KMS-11 (cell line): ENCODE measurements at regions not wholly inside any gene's neighbourhood (a gene's known extent, or its start where the extent isn't known, plus 50 kb on each side); places are given as distances from the start of the nearest gene placed in this dataset.
"Not testable (repeated sequence)": the region's sequence is repeated elsewhere in the genome, so short reads cannot be mapped to it uniquely, and the experiment has no call there.

ENCODE experiments used
- H2AFZ ChIP-seq: fragments of 200-600 bp; sonication (generic); 2 replicates; pipeline ENCODE4 v1.6.1; 2016; ENCODE audit warnings: antibody characterized with exemption, mixed run types, low read depth
- H3K27ac ChIP-seq: fragments of 200-600 bp; sonication (generic); 2 replicates; pipeline ENCODE4 v1.6.1; 2016; ENCODE audit warnings: mild to moderate bottlenecking, mixed run types
- H3K27me3 ChIP-seq: fragments of 200-600 bp; sonication (generic); 2 replicates; pipeline ENCODE4 v1.6.1; 2017; ENCODE audit warnings: mild to moderate bottlenecking, low read depth, mixed run types, moderate library complexity; ENCODE audit not compliant: insufficient read depth
- H3K36me3 ChIP-seq: fragments of 200-600 bp; sonication (generic); 2 replicates; pipeline ENCODE4 v1.6.1; 2017; ENCODE audit warnings: mild to moderate bottlenecking, mixed run types; ENCODE audit not compliant: insufficient read depth
- H3K4me1 ChIP-seq: fragments of 200-600 bp; sonication (generic); 2 replicates; pipeline ENCODE4 v1.6.1; 2016; ENCODE audit warnings: mild to moderate bottlenecking, low read depth, mixed run types; ENCODE audit not compliant: poor library complexity, severe bottlenecking
- H3K4me2 ChIP-seq: fragments of 200-600 bp; sonication (generic); 2 replicates; pipeline ENCODE4 v1.7.0; 2016; ENCODE audit warnings: mild to moderate bottlenecking, mixed run types
- H3K4me3 ChIP-seq: fragments of 200-600 bp; sonication (generic); IDR thresholded peaks from 2 replicates; pipeline ENCODE4 v1.6.1; 2017; ENCODE audit warnings: low read depth, low read length, mixed read lengths; ENCODE audit not compliant: insufficient read depth
- H3K79me2 ChIP-seq: fragments of 200-600 bp; sonication (generic); 2 replicates; pipeline ENCODE4 v1.6.1; 2016; ENCODE audit warnings: low read depth, mixed run types; ENCODE audit not compliant: insufficient read depth
- H3K9ac ChIP-seq: fragments of 200-600 bp; sonication (generic); 2 replicates; pipeline ENCODE4 v1.6.1; 2016; ENCODE audit warnings: mild to moderate bottlenecking, mixed run types
- H4K20me1 ChIP-seq: fragments of 200-600 bp; sonication (generic); 2 replicates; pipeline ENCODE4 v1.6.1; 2016; ENCODE audit warnings: mild to moderate bottlenecking, mixed run types; ENCODE audit not compliant: insufficient read depth
- CTCF ChIP-seq: fragments of 200-600 bp; sonication (generic); conservative IDR thresholded peaks from 2 replicates; pipeline ENCODE4 v1.6.1; 2017; ENCODE audit warnings: low read depth, mild to moderate bottlenecking, antibody characterized with exemption, low read length, moderate library complexity, mixed read lengths

- H3K4me1 ChIP-seq = no peaks in the 10 kb centered on the region
- no peak overlapping the region for H3K4me3 ChIP-seq
- H3K9ac ChIP-seq = no peak overlapping the region
- H3K27me3 ChIP-seq = no peaks in the 10 kb centered on the region
- no peak for TF ChIP-seq CTCF
- no peak overlapping the region for H2AFZ ChIP-seq
- H3K4me2 ChIP-seq = no peak overlapping the region
- no peaks in the 10 kb centered on the region for H3K79me2 ChIP-seq
- H4K20me1 ChIP-seq = no peaks in the 10 kb centered on the region
- no peaks in the 10 kb centered on the region for H3K36me3 ChIP-seq
- no peak overlapping the region for H3K27ac ChIP-seq
Measured at GRCh38 chr13:46463719-46464118, 76.7 kb upstream of the RUBCNL start.

- H3K4me3 ChIP-seq, H3K36me3 ChIP-seq, H3K27me3 ChIP-seq, H3K9ac ChIP-seq, H4K20me1 ChIP-seq, H3K79me2 ChIP-seq, H2AFZ ChIP-seq, H3K4me1 ChIP-seq, H3K4me2 ChIP-seq, H3K27ac ChIP-seq: not testable (repeated sequence)
Measured at GRCh38 chr13:46460223-46460622, 73.2 kb upstream of the RUBCNL start.

GRCh38 chr13:46457255-46457654, 70.2 kb upstream of the RUBCNL start:
- not testable (repeated sequence) for H3K27me3 ChIP-seq, H3K36me3 ChIP-seq, H3K4me2 ChIP-seq, H4K20me1 ChIP-seq, H3K9ac ChIP-seq, H3K4me3 ChIP-seq, H2AFZ ChIP-seq, H3K27ac ChIP-seq, H3K79me2 ChIP-seq, H3K4me1 ChIP-seq

- not testable (repeated sequence) for H4K20me1 ChIP-seq, H3K36me3 ChIP-seq, H3K79me2 ChIP-seq, H3K4me1 ChIP-seq, H3K9ac ChIP-seq, H3K4me3 ChIP-seq, H2AFZ ChIP-seq, H3K27ac ChIP-seq, H3K27me3 ChIP-seq, H3K4me2 ChIP-seq
Measured at GRCh38 chr13:46455924-46456323, 68.9 kb upstream of the RUBCNL start.

GRCh38 chr13:46451145-46451544, 64.1 kb upstream of the RUBCNL start:
- not testable (repeated sequence) for H3K36me3 ChIP-seq, H3K4me1 ChIP-seq, H3K4me2 ChIP-seq, H2AFZ ChIP-seq, H3K9ac ChIP-seq, H3K79me2 ChIP-seq, H3K27ac ChIP-seq, H3K27me3 ChIP-seq, H3K4me3 ChIP-seq, H4K20me1 ChIP-seq

- not testable (repeated sequence) for H2AFZ ChIP-seq, H3K27me3 ChIP-seq, H3K4me3 ChIP-seq, H3K27ac ChIP-seq, H3K36me3 ChIP-seq, H3K79me2 ChIP-seq, H3K4me2 ChIP-seq, H3K9ac ChIP-seq, H3K4me1 ChIP-seq, H4K20me1 ChIP-seq
Measured at GRCh38 chr13:46449949-46450348, 62.9 kb upstream of the RUBCNL start.

- not testable (repeated sequence) for H3K36me3 ChIP-seq, H3K27me3 ChIP-seq, H2AFZ ChIP-seq, H3K27ac ChIP-seq, H3K4me2 ChIP-seq, H3K4me3 ChIP-seq, H4K20me1 ChIP-seq, H3K4me1 ChIP-seq, H3K79me2 ChIP-seq, H3K9ac ChIP-seq
Measured at GRCh38 chr13:46448148-46448547, 61.1 kb upstream of the RUBCNL start.

- H4K20me1 ChIP-seq, H3K9ac ChIP-seq, H2AFZ ChIP-seq, H3K4me2 ChIP-seq, H3K27me3 ChIP-seq, H3K4me3 ChIP-seq, H3K36me3 ChIP-seq, H3K27ac ChIP-seq, H3K4me1 ChIP-seq, H3K79me2 ChIP-seq: not testable (repeated sequence)
Measured at GRCh38 chr13:46437808-46438404, 50.9 kb upstream of the RUBCNL start.
